ENCODE measurements at regions not wholly inside any gene's neighbourhood (a gene's known extent, or its start where the extent isn't known, plus 50 kb on each side); places are given as distances from the start of the nearest gene placed in this dataset.

GRCh38 chr15:70499791-70500190 is 263.6 kb downstream of the UACA start:
- TF ChIP-seq TAF1 (IDR thresholded peaks at IDR 0.05; ENCODE audit: borderline replicate concordance, insufficient read depth, low read length), result no peak
- no peak for TF ChIP-seq SIN3A (IDR thresholded peaks at IDR 0.05; ENCODE audit: borderline replicate concordance, insufficient read depth, low read length)
- no peak for TF ChIP-seq POLR2AphosphoS5 (IDR thresholded peaks at IDR 0.05; ENCODE audit: low read depth, low read length)
- no peak for TF ChIP-seq FOXP2 (optimal IDR thresholded peaks at IDR 0.05; ENCODE audit: borderline replicate concordance, extremely low read depth, extremely low read length, insufficient read depth)
- TF ChIP-seq REST (IDR thresholded peaks at IDR 0.05; ENCODE audit: insufficient read depth in 1 of 2, low read depth in 2 of 2, low read length in 2 of 2), result no peak

- TF ChIP-seq TAF1 (IDR thresholded peaks at IDR 0.05; ENCODE audit: borderline replicate concordance, insufficient read depth, low read length), result no peak
- TF ChIP-seq FOXP2 (optimal IDR thresholded peaks at IDR 0.05; ENCODE audit: borderline replicate concordance, extremely low read depth, extremely low read length, insufficient read depth), result no peak
- no peak for TF ChIP-seq SIN3A (IDR thresholded peaks at IDR 0.05; ENCODE audit: borderline replicate concordance, insufficient read depth, low read length)
- no peak for TF ChIP-seq REST (IDR thresholded peaks at IDR 0.05; ENCODE audit: insufficient read depth in 1 of 2, low read depth in 2 of 2, low read length in 2 of 2)
- no peak for TF ChIP-seq POLR2AphosphoS5 (IDR thresholded peaks at IDR 0.05; ENCODE audit: low read depth, low read length)
These were observed 265.2 kb downstream of the UACA start for GRCh38 chr15:70498096-70498626.

- TF ChIP-seq REST (IDR thresholded peaks at IDR 0.05; ENCODE audit: insufficient read depth in 1 of 2, low read depth in 2 of 2, low read length in 2 of 2) (no peak), FOXP2 (optimal IDR thresholded peaks at IDR 0.05; ENCODE audit: borderline replicate concordance, extremely low read depth, extremely low read length, insufficient read depth) (no peak), POLR2AphosphoS5 (IDR thresholded peaks at IDR 0.05; ENCODE audit: low read depth, low read length) (no peak), SIN3A (IDR thresholded peaks at IDR 0.05; ENCODE audit: borderline replicate concordance, insufficient read depth, low read length) (no peak), TAF1 (IDR thresholded peaks at IDR 0.05; ENCODE audit: borderline replicate concordance, insufficient read depth, low read length) (no peak)
These were observed 265.7 kb downstream of the UACA start for GRCh38 chr15:70497661-70498060.

- TF ChIP-seq REST (IDR thresholded peaks at IDR 0.05; ENCODE audit: insufficient read depth in 1 of 2, low read depth in 2 of 2, low read length in 2 of 2) (no peak), SIN3A (IDR thresholded peaks at IDR 0.05; ENCODE audit: borderline replicate concordance, insufficient read depth, low read length) (no peak), TAF1 (IDR thresholded peaks at IDR 0.05; ENCODE audit: borderline replicate concordance, insufficient read depth, low read length) (no peak), POLR2AphosphoS5 (IDR thresholded peaks at IDR 0.05; ENCODE audit: low read depth, low read length) (no peak), FOXP2 (optimal IDR thresholded peaks at IDR 0.05; ENCODE audit: borderline replicate concordance, extremely low read depth, extremely low read length, insufficient read depth) (no peak)
These were observed 267.3 kb downstream of the UACA start for GRCh38 chr15:70495991-70496599.
